Breast epithelium (tissue), 3 donors: ENCODE measurements at regions not wholly inside any gene's neighbourhood (a gene's known extent, or its start where the extent isn't known, plus 50 kb on each side); places are given as distances from the start of the nearest gene placed in this dataset.

ENCODE experiments used
- CTCF ChIP-seq, 3 donors: fragments of 450-650 bp; IDR thresholded peaks; one replicate each; pipeline ENCODE4 v1.5.1; 2016 to 2017; ENCODE audit warnings: antibody characterized with exemption in 3 of 3, mild to moderate bottlenecking in 3 of 3, moderate library complexity in 3 of 3
- POLR2A ChIP-seq: fragments of 450-650 bp; IDR thresholded peaks from one replicate; pipeline ENCODE4 v1.6.1; 2016; ENCODE audit warnings: antibody characterized with exemption, mild to moderate bottlenecking, moderate library complexity
- POLR2AphosphoS5 ChIP-seq, 3 donors: sonication (generic); formaldehyde crosslinking; IDR thresholded peaks; one replicate each; pipeline ENCODE4 v1.6.1; 2017; ENCODE audit warnings: antibody characterized with exemption in 3 of 3

GRCh38 chr12:92582475-92582874, 120.3 kb upstream of the PLEKHG7 start:
- TF ChIP-seq POLR2AphosphoS5 (IDR thresholded peaks at IDR 0.05) (no peak), CTCF (IDR thresholded peaks at IDR 0.05) (no peak), POLR2A (no peak)
